ENCODE measurements at regions not wholly inside any gene's neighbourhood (a gene's known extent, or its start where the extent isn't known, plus 50 kb on each side); places are given as distances from the start of the nearest gene placed in this dataset.

GRCh38 chr9:107715740-107716139, 226.2 kb upstream of the KLF4 start:
- Histone ChIP-seq H3K9me3 (ENCODE audit: control insufficient read depth, insufficient read depth, low read length) (no peaks in the 10 kb centered on the region), H3K4me2 (ENCODE audit: low read length) (no peak overlapping the region), H3K4me3 (ENCODE audit: low read length) (no peak overlapping the region), H3K36me3 (ENCODE audit: control insufficient read depth, low read length) (no peaks in the 10 kb centered on the region), H3K79me2 (ENCODE audit: control insufficient read depth, low read length) (no peaks in the 10 kb centered on the region), H3F3A (ENCODE audit: control insufficient read depth, insufficient read depth) (no peaks in the 10 kb centered on the region), H3K27ac (ENCODE audit: low read depth, low read length) (no peak overlapping the region), H4K20me1 (ENCODE audit: control insufficient read depth, insufficient read depth, low read depth, low read length) (no peaks in the 10 kb centered on the region), H3K9me2 (replicated peaks; ENCODE audit: control insufficient read depth, low read length) (no peaks in the 10 kb centered on the region), H3K4me1 (ENCODE audit: control insufficient read depth, low read length) (no peaks in the 10 kb centered on the region), H3K27me3 (ENCODE audit: control insufficient read depth, low read length) (no peaks in the 10 kb centered on the region)
- no peak for TF ChIP-seq CTCF (IDR thresholded peaks at IDR 0.05; ENCODE audit: low read depth, low read length, poor library complexity, severe bottlenecking)
- no peak for TF ChIP-seq EZH2phosphoT487 (IDR thresholded peaks at IDR 0.05; ENCODE audit: borderline replicate concordance, low read length)

- Histone ChIP-seq H3K27me3 (ENCODE audit: control insufficient read depth, low read length) (no peaks in the 10 kb centered on the region), H3K4me1 (ENCODE audit: control insufficient read depth, low read length) (no peaks in the 10 kb centered on the region), H3K27ac (ENCODE audit: low read depth, low read length) (no peak overlapping the region), H3K79me2 (ENCODE audit: control insufficient read depth, low read length) (no peaks in the 10 kb centered on the region), H3K4me3 (ENCODE audit: low read length) (no peak overlapping the region), H3K9me3 (ENCODE audit: control insufficient read depth, insufficient read depth, low read length) (no peaks in the 10 kb centered on the region), H4K20me1 (ENCODE audit: control insufficient read depth, insufficient read depth, low read depth, low read length) (no peaks in the 10 kb centered on the region), H3F3A (ENCODE audit: control insufficient read depth, insufficient read depth) (no peaks in the 10 kb centered on the region), H3K36me3 (ENCODE audit: control insufficient read depth, low read length) (no peaks in the 10 kb centered on the region), H3K9me2 (replicated peaks; ENCODE audit: control insufficient read depth, low read length) (no peaks in the 10 kb centered on the region), H3K4me2 (ENCODE audit: low read length) (no peak overlapping the region)
- TF ChIP-seq CTCF (IDR thresholded peaks at IDR 0.05; ENCODE audit: low read depth, low read length, poor library complexity, severe bottlenecking) (no peak), EZH2phosphoT487 (IDR thresholded peaks at IDR 0.05; ENCODE audit: borderline replicate concordance, low read length) (no peak)
Observed at GRCh38 chr9:107713470-107713869, 223.9 kb upstream of the KLF4 start.

- TF ChIP-seq EZH2phosphoT487 (IDR thresholded peaks at IDR 0.05; ENCODE audit: borderline replicate concordance, low read length) = no peak
- TF ChIP-seq CTCF (IDR thresholded peaks at IDR 0.05; ENCODE audit: low read depth, low read length, poor library complexity, severe bottlenecking) = no peak
- Histone ChIP-seq H3K4me3 (ENCODE audit: low read length) (no peak overlapping the region), H3K27ac (ENCODE audit: low read depth, low read length) (no peak overlapping the region), H3K79me2 (ENCODE audit: control insufficient read depth, low read length) (no peaks in the 10 kb centered on the region), H3K36me3 (ENCODE audit: control insufficient read depth, low read length) (no peaks in the 10 kb centered on the region), H3K27me3 (ENCODE audit: control insufficient read depth, low read length) (no peaks in the 10 kb centered on the region), H3K9me2 (replicated peaks; ENCODE audit: control insufficient read depth, low read length) (no peaks in the 10 kb centered on the region), H3K9me3 (ENCODE audit: control insufficient read depth, insufficient read depth, low read length) (no peaks in the 10 kb centered on the region), H3F3A (ENCODE audit: control insufficient read depth, insufficient read depth) (no peaks in the 10 kb centered on the region), H3K4me1 (ENCODE audit: control insufficient read depth, low read length) (no peaks in the 10 kb centered on the region), H4K20me1 (ENCODE audit: control insufficient read depth, insufficient read depth, low read depth, low read length) (no peaks in the 10 kb centered on the region), H3K4me2 (ENCODE audit: low read length) (no peak overlapping the region)
Observed at GRCh38 chr9:107712390-107712789, 222.8 kb upstream of the KLF4 start.

- TF ChIP-seq EZH2phosphoT487 (IDR thresholded peaks at IDR 0.05; ENCODE audit: borderline replicate concordance, low read length) (no peak), CTCF (IDR thresholded peaks at IDR 0.05; ENCODE audit: low read depth, low read length, poor library complexity, severe bottlenecking) (no peak)
Observed at GRCh38 chr9:107711542-107711941, 222.0 kb upstream of the KLF4 start.

More at GRCh38 chr9:107711542-107711941, 222.0 kb upstream of the KLF4 start:
- Histone ChIP-seq H3K9me2 (replicated peaks; ENCODE audit: control insufficient read depth, low read length) (no peaks in the 10 kb centered on the region), H3K27ac (ENCODE audit: low read depth, low read length) (no peak overlapping the region), H3K4me3 (ENCODE audit: low read length) (no peak overlapping the region), H3K27me3 (ENCODE audit: control insufficient read depth, low read length) (no peaks in the 10 kb centered on the region), H3K4me1 (ENCODE audit: control insufficient read depth, low read length) (no peaks in the 10 kb centered on the region), H4K20me1 (ENCODE audit: control insufficient read depth, insufficient read depth, low read depth, low read length) (no peaks in the 10 kb centered on the region), H3F3A (ENCODE audit: control insufficient read depth, insufficient read depth) (no peaks in the 10 kb centered on the region), H3K4me2 (ENCODE audit: low read length) (no peak overlapping the region), H3K9me3 (ENCODE audit: control insufficient read depth, insufficient read depth, low read length) (no peaks in the 10 kb centered on the region), H3K79me2 (ENCODE audit: control insufficient read depth, low read length) (no peaks in the 10 kb centered on the region), H3K36me3 (ENCODE audit: control insufficient read depth, low read length) (no peaks in the 10 kb centered on the region)
